GM18870 (cell line): ENCODE measurements at regions not wholly inside any gene's neighbourhood (a gene's known extent, or its start where the extent isn't known, plus 50 kb on each side); places are given as distances from the start of the nearest gene placed in this dataset.

Source experiments
- ATAC-seq: cut with Tn5 transposase; IDR thresholded peaks from one replicate; pipeline ENCODE4 v1.9.1; 2021; ENCODE audit warnings: moderate library complexity; ENCODE audit not compliant: unreplicated experiment

- ATAC-seq: no peak
Measured at GRCh38 chr2:5751873-5752482, 59.8 kb downstream of the SOX11 start.

- ATAC-seq: no peak
Measured at GRCh38 chr2:5756272-5756671, 64.1 kb downstream of the SOX11 start.

GRCh38 chr2:5758346-5758745 lies 66.2 kb downstream of the SOX11 start:
- ATAC-seq: no peak

DNA sequence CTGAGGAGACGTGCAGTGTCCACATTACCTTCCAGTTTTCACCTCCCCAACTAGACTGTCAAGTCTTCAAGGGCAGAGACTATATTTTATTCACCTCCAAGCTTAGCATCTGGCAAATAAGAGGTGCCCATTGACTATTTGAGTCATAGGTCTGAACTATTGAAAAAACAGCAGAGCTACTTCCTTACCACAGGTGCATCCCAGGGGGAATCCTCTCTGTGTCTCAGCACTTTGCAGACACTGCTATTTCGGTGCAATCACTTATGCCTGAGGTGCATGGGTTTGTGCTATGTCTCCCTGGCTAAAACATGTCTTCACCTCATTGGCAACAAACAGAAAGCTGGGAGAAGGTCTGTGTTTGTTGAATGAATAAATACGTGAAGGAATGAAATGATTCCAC lies 67.8 kb downstream of the SOX11 start:
- no peak for ATAC-seq

DNA sequence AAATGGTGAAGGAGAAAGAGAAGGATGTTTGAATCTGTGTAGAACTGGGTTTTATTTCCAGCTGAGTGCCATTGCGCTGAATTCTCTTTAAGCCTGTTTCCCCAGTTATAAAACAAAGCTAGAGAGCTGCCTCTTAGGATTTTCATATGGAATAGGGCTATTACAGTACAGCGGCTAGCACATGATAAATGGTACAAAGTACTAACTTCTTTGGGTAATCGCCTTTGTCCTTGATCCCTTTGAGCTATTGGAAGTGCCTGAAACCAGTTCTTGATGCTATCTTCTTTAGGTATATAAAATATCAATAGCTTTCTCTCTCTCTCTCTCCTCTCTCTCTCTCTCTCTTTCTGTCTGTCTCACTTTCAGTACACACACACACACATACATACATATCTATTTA lies 71.3 kb downstream of the SOX11 start:
- no peak for ATAC-seq

DNA sequence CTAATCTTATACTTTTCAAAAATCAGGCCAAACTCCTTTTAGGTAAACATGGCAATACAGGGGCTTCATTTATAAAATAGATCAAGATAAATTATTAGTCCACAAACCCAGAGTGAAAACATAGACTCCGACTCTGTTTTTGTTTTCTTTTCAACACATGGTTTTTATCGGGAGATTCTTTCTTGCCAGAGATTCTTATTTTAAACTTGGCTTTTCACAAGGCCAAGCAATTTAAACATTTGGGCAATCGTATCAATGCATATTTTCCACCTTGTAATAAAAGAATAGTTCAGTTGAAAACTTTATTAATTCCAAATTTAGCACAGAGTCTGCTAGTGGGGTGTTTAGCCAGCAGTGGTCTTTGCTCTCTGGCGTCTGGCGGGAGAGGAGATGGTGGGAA lies 71.9 kb downstream of the SOX11 start:
- no peak for ATAC-seq

- no peak for ATAC-seq
Measured at GRCh38 chr2:5766056-5766455, 73.9 kb downstream of the SOX11 start.

DNA sequence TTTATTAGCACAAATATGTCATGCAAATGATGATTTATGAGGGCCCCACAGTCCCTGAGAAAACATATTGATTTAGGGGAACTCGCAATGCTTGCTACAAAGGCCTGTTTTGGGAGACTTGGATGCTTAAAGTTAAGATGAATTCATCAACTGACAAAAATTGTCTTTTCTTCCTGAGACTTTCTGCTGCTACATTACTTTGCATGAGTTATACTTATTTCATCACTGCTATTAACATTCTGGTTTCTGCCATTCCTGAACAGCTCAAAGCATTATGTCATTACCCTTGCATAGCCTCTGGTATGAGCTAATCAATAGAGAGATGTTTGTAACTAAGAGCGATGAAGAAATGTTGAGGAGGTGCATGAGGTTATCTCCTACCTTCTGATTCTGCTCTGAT lies 74.4 kb downstream of the SOX11 start:
- no peak for ATAC-seq

DNA sequence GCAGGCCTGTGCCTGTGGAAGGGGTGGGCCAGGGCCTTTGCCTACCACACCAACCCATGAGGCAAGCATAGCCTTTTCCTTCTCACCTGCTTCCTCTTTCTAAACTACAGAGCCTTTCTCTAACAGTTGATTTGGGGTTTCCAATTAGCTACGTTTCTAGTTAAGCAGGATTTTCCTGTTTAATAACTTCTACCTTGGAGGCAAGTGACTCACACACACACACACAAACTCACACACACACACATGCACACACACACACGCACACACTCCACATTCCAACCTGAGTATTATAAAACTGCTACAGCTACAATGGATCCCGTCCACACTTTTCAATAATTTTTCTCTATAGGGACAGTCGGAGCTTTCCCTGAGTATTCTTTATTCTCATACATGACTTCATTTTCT lies 84.9 kb downstream of the SOX11 start:
- ATAC-seq: no peak

GRCh38 chr2:5781679-5782078 lies 89.5 kb downstream of the SOX11 start:
- ATAC-seq: no peak

GRCh38 chr2:5782103-5782502 lies 89.9 kb downstream of the SOX11 start:
- ATAC-seq: no peak

- ATAC-seq: no peak
Measured at GRCh38 chr2:5788447-5788846, 96.3 kb downstream of the SOX11 start.

DNA sequence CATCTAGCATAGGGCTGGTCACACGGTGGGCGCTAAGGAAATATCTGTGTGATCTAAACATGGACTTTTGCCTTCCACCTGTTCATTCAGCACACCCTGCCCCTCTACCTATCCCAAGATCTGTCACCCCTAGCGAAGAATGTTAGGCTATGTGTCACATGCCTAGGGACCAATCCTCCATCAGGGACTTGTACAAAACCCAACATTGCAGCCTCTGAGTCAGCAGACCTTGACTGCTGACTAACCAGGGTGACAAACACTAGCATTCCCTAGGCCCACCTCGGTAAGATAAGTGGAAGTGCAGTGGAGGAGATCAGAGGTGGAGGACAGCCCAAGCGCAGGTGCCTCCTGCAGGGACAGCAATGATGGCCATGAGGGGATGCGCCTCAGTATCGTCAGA lies 99.2 kb downstream of the SOX11 start:
- ATAC-seq: no peak

DNA sequence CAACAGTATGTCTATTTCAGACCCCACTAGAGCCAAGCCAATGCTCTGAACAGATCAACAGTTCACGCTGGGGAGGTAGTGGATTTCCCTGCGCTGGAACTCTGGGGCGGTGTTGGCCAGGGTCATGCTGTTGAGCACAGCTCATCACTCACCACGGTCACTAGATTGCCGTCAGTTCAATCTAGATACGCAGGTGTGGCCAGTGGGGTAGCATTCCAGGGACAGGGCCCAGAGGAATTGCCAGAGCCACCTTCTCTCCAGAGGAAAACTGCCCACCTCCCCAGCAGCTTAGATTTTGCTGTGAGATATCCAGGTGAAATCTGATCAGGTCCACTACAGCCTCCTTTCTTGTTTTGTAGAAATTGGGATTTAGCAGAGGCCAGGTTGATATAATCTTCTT lies 101.8 kb downstream of the SOX11 start:
- no peak for ATAC-seq

- no peak for ATAC-seq
Measured at GRCh38 chr2:5798084-5798483, 105.9 kb downstream of the SOX11 start.

DNA sequence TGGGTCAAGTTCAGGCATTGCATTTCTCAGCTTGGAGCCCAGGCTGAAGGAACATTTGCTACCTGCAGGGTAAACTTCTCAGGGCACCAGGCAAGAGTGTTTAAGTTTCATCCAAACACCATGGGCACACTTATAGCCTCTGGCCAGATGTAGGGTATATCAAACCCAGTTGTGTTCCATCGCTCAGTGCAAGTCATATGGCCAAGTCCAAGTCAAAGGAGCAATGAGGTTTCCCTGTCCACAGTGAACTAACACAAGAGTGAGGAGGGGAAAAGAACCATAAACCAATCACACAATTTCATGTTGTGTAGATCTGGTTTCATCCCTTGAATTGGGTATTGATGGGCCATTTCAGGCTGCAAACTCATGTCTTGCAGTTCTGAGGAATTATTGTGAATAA lies 107.2 kb downstream of the SOX11 start:
- no peak for ATAC-seq

DNA sequence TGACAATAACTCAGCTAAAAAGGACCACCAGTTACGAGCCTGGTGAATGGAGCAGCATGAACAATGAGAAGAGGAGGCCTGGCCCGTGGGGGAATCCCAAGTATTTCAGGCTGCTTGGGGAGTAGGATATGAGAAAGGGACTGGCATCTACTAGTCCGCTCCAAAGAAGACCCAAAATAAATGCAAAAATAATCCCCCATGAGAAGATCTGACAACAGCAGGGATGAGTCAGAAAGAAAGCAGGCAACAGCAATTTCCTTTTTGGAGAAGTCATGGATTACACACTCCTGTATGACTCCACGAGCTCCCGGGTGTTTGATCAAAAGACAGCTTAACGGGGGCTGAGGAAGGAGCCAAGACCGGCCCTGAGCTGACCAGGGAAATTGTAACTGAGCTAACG lies 111.4 kb downstream of the SOX11 start:
- ATAC-seq: no peak

- ATAC-seq: no peak
Measured at GRCh38 chr2:5818961-5819600, 126.9 kb downstream of the SOX11 start.

DNA sequence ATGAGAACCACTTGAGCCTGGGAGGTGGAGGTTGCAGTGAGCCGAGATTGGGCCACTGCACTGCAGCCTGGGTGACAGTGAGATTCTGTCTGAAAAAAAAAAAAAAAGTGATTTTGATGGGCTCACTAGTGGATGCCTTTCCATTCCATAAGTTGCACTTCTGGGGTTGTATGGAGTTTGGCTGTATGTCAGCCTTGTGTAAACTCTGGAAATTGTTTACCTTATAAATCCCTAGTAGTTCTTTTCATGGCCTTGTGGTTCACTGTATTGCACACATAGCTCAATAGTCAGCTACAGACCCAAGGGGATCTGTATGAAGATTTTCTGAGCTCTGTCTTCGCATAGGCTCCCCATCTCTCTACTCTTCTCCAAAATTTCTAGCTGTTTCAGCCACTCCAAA lies 131.9 kb downstream of the SOX11 start:
- no peak for ATAC-seq

DNA sequence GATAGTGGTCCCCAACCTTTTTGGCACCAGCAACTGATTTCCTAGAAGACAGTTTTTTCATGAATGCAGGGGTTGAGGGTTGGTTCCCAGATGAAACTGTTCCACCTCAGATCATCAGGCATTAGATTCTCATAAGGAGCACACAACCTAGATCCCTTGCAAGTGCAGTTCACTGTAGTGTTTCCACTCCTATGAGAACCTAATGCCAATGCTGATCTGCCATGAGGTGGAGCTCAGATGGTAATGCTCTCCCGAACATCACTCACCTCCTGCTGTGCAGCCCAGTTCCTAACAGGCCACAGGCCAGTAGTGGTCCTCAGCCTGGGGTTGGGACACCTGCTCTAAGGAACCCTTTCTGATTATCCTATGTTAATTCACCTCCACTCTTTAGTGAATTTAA lies 133.5 kb downstream of the SOX11 start:
- no peak for ATAC-seq

DNA sequence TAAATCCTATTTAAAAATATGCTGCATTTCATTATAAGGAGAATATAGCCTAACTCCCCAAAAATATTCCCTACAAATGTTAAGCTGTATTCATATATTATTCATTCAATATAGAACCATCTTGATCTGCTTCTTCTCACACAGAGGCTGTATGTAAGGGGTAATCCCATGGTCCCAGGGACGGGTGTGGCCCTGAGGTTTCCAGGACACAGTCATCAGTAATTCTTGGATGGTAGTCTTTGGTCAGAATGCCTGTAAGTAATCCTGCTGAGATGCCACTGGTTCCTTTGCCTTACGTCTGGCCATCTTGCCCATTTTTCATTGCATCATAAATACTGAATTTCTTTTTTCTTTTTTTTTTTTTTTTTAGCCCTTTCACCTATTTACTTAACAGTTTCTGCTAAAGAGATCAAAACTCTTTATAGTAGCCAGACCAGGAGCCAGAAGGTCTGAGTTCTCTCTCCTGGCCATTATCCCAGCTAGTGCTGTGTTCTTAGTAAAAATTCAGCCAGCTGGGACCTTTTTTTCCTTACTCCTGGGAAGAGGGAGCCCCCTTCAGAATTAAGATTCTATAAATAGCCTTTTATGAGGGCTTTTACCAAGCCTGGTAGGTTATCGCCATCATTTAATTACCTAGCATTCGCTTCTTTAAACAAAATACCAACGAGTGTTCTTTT lies 134.9 kb downstream of the SOX11 start:
- ATAC-seq: no peak

DNA sequence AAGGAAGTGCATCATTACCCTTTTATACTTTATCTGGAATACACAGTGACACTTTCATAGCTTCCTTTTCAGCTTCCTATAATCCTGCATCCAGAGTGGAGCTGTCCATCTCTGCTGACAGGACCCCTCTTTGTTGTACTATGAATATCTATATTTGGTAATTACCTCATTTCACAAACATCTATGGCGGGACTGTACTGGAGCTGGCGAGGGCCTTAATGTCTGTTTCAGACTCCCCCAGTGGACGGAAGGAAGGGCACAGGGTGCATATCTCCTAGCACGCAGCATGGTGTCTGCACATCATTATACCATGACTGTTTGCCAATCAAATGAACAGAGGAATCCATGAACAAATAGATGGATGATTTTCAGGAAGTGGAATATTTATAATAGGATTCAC lies 142.3 kb downstream of the SOX11 start:
- ATAC-seq: no peak

- no peak for ATAC-seq
Measured at GRCh38 chr2:5839550-5839949, 147.4 kb downstream of the SOX11 start.
